ENCODE measurements at regions not wholly inside any gene's neighbourhood (a gene's known extent, or its start where the extent isn't known, plus 50 kb on each side); places are given as distances from the start of the nearest gene placed in this dataset.

DNA sequence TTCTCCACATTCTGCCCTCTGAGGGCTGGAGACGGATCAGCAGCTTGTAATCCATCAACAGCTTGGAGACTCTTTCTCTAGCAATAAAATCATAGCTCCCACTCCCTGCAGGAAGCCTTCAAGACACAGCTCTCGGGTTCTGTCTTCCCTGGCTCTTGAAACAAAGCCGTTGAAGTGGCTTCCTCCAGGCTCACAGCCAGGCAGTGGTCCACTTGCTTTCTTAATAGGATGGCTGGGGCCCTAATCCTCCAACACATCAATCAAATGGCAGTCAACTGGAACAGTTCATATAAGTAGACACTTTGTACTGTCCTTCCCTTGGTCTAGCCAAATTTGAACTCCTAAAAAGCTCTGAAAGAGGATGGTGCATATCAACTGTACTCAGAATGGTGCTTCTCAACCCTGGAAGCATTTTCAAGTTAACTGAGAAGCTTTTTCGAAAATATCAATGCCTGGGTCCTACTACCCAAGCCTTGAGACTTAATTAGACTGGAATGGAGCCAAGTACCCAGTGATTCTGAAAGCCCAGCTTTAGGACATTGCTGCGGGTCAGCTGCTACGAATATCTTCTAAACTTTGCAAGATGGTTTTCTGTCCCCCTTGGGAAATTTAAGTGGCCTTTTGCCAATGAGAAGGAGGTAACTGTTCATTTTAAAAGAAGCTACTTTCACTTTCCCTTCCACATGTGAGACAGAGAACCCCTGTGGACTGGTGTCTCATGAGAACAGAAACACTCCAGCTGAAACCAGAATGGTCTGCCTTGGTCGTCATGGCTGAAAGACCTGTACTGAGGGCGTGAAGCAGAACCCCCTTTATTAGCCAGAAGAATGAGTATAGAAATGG is 74.7 kb downstream of the SC5D start:
- TF ChIP-seq, protein P1, sequence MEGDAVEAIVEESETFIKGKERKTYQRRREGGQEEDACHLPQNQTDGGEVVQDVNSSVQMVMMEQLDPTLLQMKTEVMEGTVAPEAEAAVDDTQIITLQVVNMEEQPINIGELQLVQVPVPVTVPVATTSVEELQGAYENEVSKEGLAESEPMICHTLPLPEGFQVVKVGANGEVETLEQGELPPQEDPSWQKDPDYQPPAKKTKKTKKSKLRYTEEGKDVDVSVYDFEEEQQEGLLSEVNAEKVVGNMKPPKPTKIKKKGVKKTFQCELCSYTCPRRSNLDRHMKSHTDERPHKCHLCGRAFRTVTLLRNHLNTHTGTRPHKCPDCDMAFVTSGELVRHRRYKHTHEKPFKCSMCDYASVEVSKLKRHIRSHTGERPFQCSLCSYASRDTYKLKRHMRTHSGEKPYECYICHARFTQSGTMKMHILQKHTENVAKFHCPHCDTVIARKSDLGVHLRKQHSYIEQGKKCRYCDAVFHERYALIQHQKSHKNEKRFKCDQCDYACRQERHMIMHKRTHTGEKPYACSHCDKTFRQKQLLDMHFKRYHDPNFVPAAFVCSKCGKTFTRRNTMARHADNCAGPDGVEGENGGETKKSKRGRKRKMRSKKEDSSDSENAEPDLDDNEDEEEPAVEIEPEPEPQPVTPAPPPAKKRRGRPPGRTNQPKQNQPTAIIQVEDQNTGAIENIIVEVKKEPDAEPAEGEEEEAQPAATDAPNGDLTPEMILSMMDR (IDR thresholded peaks at IDR 0.05 in 4 of 5, conservative IDR thresholded peaks at IDR 0.05 in 1 of 5), result no peak
- TF ChIP-seq POLR2A (IDR thresholded peaks at IDR 0.05), result no peak
- ATAC-seq (no peak), DNase-seq (no peak)
- Histone ChIP-seq H3K9me3 (no peaks in the 10 kb centered on the region), H3K27me3 (no peaks in the 10 kb centered on the region), H3K27ac (no peak overlapping the region), H3K4me3 (peak overlapping the region in 1 of 4 donors; percentile 20), H3K4me1 (no peaks in the 10 kb centered on the region), H3K36me3 (no peaks in the 10 kb centered on the region)
- in situ Hi-C loops (cut with MboI; ENCODE audit: low sequenced_read_pairs in 4 of 4), result no loop called here
- intact Hi-C loops (cut with DNase I; ENCODE audit: low total_unique reads), result no loop called here

DNA sequence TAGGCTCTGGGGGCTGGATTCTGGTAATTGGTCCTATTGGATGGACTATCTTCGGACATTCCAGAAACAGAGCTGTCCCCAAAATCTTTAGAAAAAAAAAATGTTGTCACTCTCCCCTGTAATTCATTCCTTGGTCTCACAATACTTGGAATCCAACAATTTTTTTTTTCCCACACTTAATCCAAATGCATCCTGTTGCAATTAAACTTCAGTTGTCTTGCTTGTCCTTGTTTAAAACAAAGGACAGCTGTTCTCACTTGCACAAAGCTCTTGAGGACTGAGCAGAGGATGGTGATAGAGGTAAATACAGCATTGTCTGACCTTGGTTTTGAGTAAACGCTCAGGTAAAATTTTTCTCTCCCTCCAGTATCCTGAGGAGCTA is 75.3 kb downstream of the SC5D start:
- intact Hi-C loops (cut with DNase I; ENCODE audit: low total_unique reads), result no loop called here
- no peak for ATAC-seq
- no peak for DNase-seq
- Histone ChIP-seq H3K4me1 (no peaks in the 10 kb centered on the region), H3K9me3 (no peaks in the 10 kb centered on the region), H3K4me3 (peak overlapping the region in 1 of 4 donors; percentile 20), H3K27me3 (no peaks in the 10 kb centered on the region), H3K27ac (no peak overlapping the region), H3K36me3 (no peaks in the 10 kb centered on the region)
- in situ Hi-C loops (cut with MboI; ENCODE audit: low sequenced_read_pairs in 4 of 4), result no loop called here
- TF ChIP-seq, protein P1 (IDR thresholded peaks at IDR 0.05 in 4 of 5, conservative IDR thresholded peaks at IDR 0.05 in 1 of 5), result no peak
- TF ChIP-seq POLR2A (IDR thresholded peaks at IDR 0.05), result no peak

DNA sequence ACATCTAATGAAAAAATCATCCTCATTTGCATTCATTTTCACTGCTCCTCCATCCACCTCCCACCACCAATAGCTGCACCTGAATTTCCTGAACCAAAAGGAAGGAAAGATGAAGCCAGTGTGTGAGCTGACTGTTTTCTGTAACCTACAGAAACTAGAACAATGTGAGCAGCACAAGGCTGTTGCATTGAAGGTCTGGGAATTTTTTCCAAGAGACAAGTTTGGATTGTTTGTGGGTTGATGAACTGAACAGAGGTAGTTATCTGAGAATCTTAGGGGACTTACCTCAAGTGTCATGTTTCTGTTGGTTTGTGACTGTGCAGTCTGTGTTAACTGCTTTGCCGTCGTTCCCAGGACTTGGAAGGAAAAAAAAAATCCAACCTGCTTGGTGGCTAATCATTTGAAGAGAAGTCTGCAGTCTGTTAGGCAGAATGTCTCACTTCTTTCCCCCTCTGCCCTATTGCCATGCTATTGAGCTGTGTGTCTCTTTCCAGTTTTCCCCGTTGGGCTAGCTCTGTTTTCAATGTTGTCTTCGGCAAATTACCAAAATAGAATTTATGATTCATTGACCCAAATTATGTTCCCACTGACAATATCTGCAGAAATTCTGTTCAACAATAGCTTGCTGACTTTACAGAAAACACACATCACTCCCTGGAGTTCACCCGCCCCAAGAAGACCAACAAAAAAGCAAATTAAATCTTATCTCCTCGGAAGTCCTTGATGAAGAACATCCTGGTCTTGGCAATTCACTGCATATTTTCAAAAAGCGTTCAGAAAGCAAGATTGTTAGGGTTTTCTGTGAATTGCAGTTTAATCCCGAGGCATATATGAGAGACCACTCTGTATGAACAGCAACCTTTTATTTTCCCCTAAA is 76.0 kb downstream of the SC5D start:
- Histone ChIP-seq H3K9me3 (no peaks in the 10 kb centered on the region), H3K4me3 (no peak overlapping the region), H3K27ac (no peak overlapping the region), H3K36me3 (no peaks in the 10 kb centered on the region), H3K4me1 (no peaks in the 10 kb centered on the region), H3K27me3 (no peaks in the 10 kb centered on the region)
- in situ Hi-C loops (cut with MboI; ENCODE audit: low sequenced_read_pairs in 4 of 4), result no loop called here
- ATAC-seq (no peak), DNase-seq (no peak)
- TF ChIP-seq, protein P1 (IDR thresholded peaks at IDR 0.05 in 4 of 5, conservative IDR thresholded peaks at IDR 0.05 in 1 of 5), result no peak
- no peak for TF ChIP-seq POLR2A (IDR thresholded peaks at IDR 0.05)
- intact Hi-C loops (cut with DNase I; ENCODE audit: low total_unique reads), result no loop called here

DNA sequence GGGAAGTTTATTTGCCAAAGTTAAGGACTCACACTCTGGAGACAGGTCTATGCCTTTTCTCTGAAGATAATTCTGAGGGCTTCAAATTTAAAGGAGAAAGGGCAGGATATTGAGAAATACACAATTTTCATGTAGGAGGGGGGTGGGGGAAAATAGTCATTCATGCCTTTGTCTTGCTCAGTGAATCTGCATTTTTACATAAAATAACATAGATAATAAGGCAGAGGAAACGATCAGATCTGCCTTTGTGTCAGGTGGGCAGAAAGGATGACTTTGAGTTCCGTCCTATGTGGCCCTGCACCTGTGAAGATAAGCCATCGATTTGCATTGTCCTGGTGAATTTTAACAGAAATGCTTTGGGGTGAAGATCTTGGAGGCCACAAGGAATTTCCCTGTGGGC is 76.8 kb downstream of the SC5D start:
- H3K4me1 ChIP-seq, result no peaks in the 10 kb centered on the region
- no peaks in the 10 kb centered on the region for H3K27me3 ChIP-seq
- intact Hi-C loops (cut with DNase I; ENCODE audit: low total_unique reads), result no loop called here
- TF ChIP-seq POLR2A (IDR thresholded peaks at IDR 0.05), result no peak
- TF ChIP-seq, protein P1 (IDR thresholded peaks at IDR 0.05 in 4 of 5, conservative IDR thresholded peaks at IDR 0.05 in 1 of 5), result no peak
- H3K4me3 ChIP-seq, result no peak overlapping the region
- H3K9me3 ChIP-seq, result no peaks in the 10 kb centered on the region
- no peaks in the 10 kb centered on the region for H3K36me3 ChIP-seq
- DNase-seq (no peak), ATAC-seq (no peak)
- in situ Hi-C loops (cut with MboI; ENCODE audit: low sequenced_read_pairs in 4 of 4), result no loop called here
- no peak overlapping the region for H3K27ac ChIP-seq
